ENCODE measurements at regions not wholly inside any gene's neighbourhood (a gene's known extent, or its start where the extent isn't known, plus 50 kb on each side); places are given as distances from the start of the nearest gene placed in this dataset.

DNA sequence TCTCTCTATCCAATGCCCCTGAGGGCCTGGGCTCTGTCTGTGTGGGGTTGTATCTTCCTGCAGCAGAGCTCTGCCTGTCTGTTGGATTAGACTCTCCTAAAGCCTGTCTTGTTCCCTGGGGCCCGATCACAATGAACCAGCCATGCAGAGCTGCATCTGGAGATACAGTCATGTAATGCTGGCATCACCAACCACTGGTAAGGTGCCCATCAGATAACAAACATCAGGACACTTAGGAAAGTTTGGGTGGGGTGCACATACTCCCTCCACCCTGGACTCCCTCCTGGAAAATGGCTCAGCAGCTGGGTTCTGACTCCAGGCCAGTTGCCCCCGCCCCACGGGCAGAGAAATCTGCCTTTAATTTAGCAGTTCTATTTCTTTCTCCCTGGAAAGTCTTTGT lies 61.3 kb upstream of the BRD7 start:
- ChIA-PET CTCF (interaction anchor here (1.2 kb wide), 1 partner anchor 12 kb away, joined by 3 read pairs; no protein-coding TSS in a partner anchor), POLR2A (no interaction called here)
- TF ChIP-seq, protein P1, sequence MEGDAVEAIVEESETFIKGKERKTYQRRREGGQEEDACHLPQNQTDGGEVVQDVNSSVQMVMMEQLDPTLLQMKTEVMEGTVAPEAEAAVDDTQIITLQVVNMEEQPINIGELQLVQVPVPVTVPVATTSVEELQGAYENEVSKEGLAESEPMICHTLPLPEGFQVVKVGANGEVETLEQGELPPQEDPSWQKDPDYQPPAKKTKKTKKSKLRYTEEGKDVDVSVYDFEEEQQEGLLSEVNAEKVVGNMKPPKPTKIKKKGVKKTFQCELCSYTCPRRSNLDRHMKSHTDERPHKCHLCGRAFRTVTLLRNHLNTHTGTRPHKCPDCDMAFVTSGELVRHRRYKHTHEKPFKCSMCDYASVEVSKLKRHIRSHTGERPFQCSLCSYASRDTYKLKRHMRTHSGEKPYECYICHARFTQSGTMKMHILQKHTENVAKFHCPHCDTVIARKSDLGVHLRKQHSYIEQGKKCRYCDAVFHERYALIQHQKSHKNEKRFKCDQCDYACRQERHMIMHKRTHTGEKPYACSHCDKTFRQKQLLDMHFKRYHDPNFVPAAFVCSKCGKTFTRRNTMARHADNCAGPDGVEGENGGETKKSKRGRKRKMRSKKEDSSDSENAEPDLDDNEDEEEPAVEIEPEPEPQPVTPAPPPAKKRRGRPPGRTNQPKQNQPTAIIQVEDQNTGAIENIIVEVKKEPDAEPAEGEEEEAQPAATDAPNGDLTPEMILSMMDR (IDR thresholded peaks at IDR 0.05; ENCODE audit: control extremely low read depth, extremely low read depth, low read depth, missing control alignments) = no peak
- no peak for DNase-seq (ENCODE audit: extremely low spot score)

- ChIA-PET CTCF (interaction anchor here (0.6 kb wide), 1 partner anchor 9 kb away, joined by 3 read pairs; no protein-coding TSS in a partner anchor), POLR2A (no interaction called here)
- no peak for DNase-seq (ENCODE audit: extremely low spot score)
- TF ChIP-seq, protein P1 (IDR thresholded peaks at IDR 0.05; ENCODE audit: control extremely low read depth, extremely low read depth, low read depth, missing control alignments) = no peak
These were observed 60.0 kb upstream of the BRD7 start for GRCh38 chr16:50428742-50429141.

GRCh38 chr16:50428116-50428515 lies 59.3 kb upstream of the BRD7 start:
- DNase-seq (ENCODE audit: extremely low spot score) = no peak
- TF ChIP-seq, protein P1 (IDR thresholded peaks at IDR 0.05; ENCODE audit: control extremely low read depth, extremely low read depth, low read depth, missing control alignments) = no peak
- ChIA-PET POLR2A (no interaction called here), CTCF (interaction anchor here (0.6 kb wide), 1 partner anchor 9 kb away, joined by 3 read pairs; no protein-coding TSS in a partner anchor)

- ChIA-PET POLR2A (no interaction called here), CTCF (no interaction called here)
- TF ChIP-seq, protein P1 (IDR thresholded peaks at IDR 0.05; ENCODE audit: control extremely low read depth, extremely low read depth, low read depth, missing control alignments) = no peak
- no peak for DNase-seq (ENCODE audit: extremely low spot score)
These were observed 58.3 kb upstream of the BRD7 start for GRCh38 chr16:50427107-50427506.

DNA sequence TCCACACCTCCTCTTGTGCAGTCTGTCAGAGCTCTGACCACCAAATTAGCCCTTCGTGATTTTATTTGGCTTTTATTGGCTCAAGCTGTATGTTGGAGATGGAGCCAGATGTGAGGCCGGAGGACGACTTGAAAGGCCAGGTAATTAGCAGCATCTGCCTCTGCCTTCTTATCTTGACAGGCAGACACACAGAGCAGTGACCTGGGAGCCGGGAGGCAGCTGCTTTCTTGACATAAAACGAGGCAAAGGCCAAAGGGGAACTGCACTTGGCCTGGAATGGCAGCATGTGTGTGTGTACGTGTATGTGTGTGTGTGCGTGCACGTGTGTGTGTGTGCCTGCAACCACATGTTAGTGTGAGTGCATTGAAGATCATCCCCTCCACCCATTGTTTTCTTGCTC lies 56.9 kb upstream of the BRD7 start:
- ChIA-PET CTCF (no interaction called here), POLR2A (no interaction called here)
- TF ChIP-seq, protein P1 (IDR thresholded peaks at IDR 0.05; ENCODE audit: control extremely low read depth, extremely low read depth, low read depth, missing control alignments) = no peak
- DNase-seq (ENCODE audit: extremely low spot score) = no peak

GRCh38 chr16:50425044-50425443 lies 56.3 kb upstream of the BRD7 start:
- ChIA-PET CTCF (no interaction called here), POLR2A (no interaction called here)
- TF ChIP-seq, protein P1 (IDR thresholded peaks at IDR 0.05; ENCODE audit: control extremely low read depth, extremely low read depth, low read depth, missing control alignments) = no peak
- DNase-seq (ENCODE audit: extremely low spot score) = no peak

DNA sequence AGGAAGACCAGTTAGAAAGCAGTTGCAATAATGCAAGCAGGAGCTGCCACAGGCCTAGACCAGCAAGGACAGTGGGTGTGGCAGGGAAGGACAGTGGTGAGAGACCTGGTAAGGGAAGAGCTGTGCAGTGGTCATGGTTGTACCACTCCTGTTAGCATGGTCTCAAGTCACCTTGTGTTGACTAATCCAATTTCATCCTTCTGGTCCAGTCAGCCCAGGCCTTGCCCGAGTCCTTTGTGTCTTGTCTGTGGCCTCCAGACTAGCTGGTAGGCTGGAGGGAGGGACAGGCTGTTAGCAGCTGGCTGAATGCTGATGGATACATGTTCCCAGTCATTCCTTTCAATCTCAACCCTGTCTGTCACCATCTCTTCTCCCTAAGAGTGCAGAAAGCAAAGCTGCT lies 54.1 kb upstream of the BRD7 start:
- POLR2A ChIA-PET = no interaction called here
- CTCF ChIA-PET = no interaction called here
- DNase-seq (ENCODE audit: extremely low spot score) = no peak
- TF ChIP-seq, protein P1 (IDR thresholded peaks at IDR 0.05; ENCODE audit: control extremely low read depth, extremely low read depth, low read depth, missing control alignments) = no peak

All from GM10248 (cell line).